HepG2 (cell line): ENCODE measurements at regions not wholly inside any gene's neighbourhood (a gene's known extent, or its start where the extent isn't known, plus 50 kb on each side); places are given as distances from the start of the nearest gene placed in this dataset.

Experiments used
- ATAC-seq: fragments of 200-7000 bp; cut with Tn5 transposase; 3 replicates; pipeline ENCODE4 v1.9.1; 2020; ENCODE audit warnings: mild to moderate bottlenecking, moderate library complexity
- BruUV-seq: library from RNA; stranded (reverse); fragments of 400-500 nt; replicated peaks from 2 replicates; lab custom pipeline; 2021; lab: Mats Ljungman, UMichigan
- CTCF ChIA-PET: fragments of 300-600 bp; formaldehyde crosslinking; extraction: SDS; loops from one replicate; lab custom pipeline; 2021; ENCODE audit warnings: low total read pairs, inconsistent platforms, low intra/inter-chr PET ratio; lab: Yijun Ruan, JAX
- POLR2A ChIA-PET: fragments of 350-600 bp; sonication (Branson Sonifier 250); formaldehyde crosslinking; loops from one replicate; lab custom pipeline; 2020; ENCODE audit warnings: antibody characterized with exemption, inconsistent platforms; lab: Yijun Ruan, JAX
- DNase-seq: peaks from one replicate; pipeline ENCODE4 v3.0.0-alpha.2; 2015; ENCODE audit warnings: low spot score
- FAIRE-seq: peaks from 3 replicates; lab custom pipeline; 2011; peaks lifted over from hg19 to GRCh38; lab: Jason Lieb, UNC
- H2AFZ ChIP-seq: one replicate; pipeline ENCODE4 v1.6.1; 2011; ENCODE audit warnings: low read length, inconsistent platforms
- H3K27ac ChIP-seq: fragments of 300-600 bp; 3 replicates; pipeline ENCODE4 v1.8.0; 2011; ENCODE audit warnings: mixed run types, mild to moderate bottlenecking, mixed read lengths, low read length, inconsistent platforms; ENCODE audit not compliant: insufficient read depth; ENCODE audit errors: extremely low read length
- H3K27me3 ChIP-seq, 2 experiments: fragments of 200-600 bp in 1 of 2; 2 replicates in 1 of 2; 3 replicates in 1 of 2; pipeline versions ENCODE4 v1.6.0 to v1.8.0; 2011; ENCODE audit warnings: low read length in 2 of 2, mild to moderate bottlenecking in 2 of 2, moderate library complexity in 2 of 2, inconsistent platforms in 1 of 2; ENCODE audit not compliant: insufficient read depth in 2 of 2, control insufficient read depth in 1 of 2
- H3K36me3 ChIP-seq, 2 experiments: fragments of 200-600 bp in 1 of 2; replicated peaks in 1 of 2; 2 replicates in 1 of 2; 3 replicates in 1 of 2; pipeline versions ENCODE4 v1.5.1 to v1.8.0; 2011; ENCODE audit warnings: low read length in 2 of 2, inconsistent platforms in 1 of 2; ENCODE audit not compliant: insufficient read depth in 2 of 2, control insufficient read depth in 1 of 2
- H3K4me1 ChIP-seq: 2 replicates; pipeline ENCODE4 v1.5.1; 2012; ENCODE audit warnings: low read length, inconsistent platforms; ENCODE audit not compliant: insufficient read depth
- H3K4me2 ChIP-seq: 2 replicates; pipeline ENCODE4 v1.6.0; 2011; ENCODE audit warnings: low read depth, low read length, inconsistent platforms
- H3K4me3 ChIP-seq, 3 experiments: fragments of 200-600 bp in 1 of 3; sonication (generic), shearing (Covaris generic) in 1 of 3; replicated peaks in 1 of 3; 2 replicates each; pipeline ENCODE4 v1.5.1; 2011 to 2016; ENCODE audit warnings: low read length in 3 of 3, inconsistent platforms in 2 of 3, low read depth in 2 of 3, mild to moderate bottlenecking in 2 of 3, control low read depth in 1 of 3, mixed read lengths in 1 of 3; ENCODE audit not compliant: insufficient read depth in 1 of 3
- H3K79me2 ChIP-seq: one replicate; pipeline ENCODE4 v1.6.1; 2011; ENCODE audit warnings: low read length, inconsistent platforms; ENCODE audit not compliant: insufficient read depth
- H3K9ac ChIP-seq: 2 replicates; pipeline ENCODE4 v1.6.0; 2011; ENCODE audit warnings: mild to moderate bottlenecking, low read depth, low read length, inconsistent platforms; ENCODE audit not compliant: insufficient read depth
- H3K9me3 ChIP-seq: 2 replicates; pipeline ENCODE4 v1.5.1; 2012; ENCODE audit warnings: mild to moderate bottlenecking, low read length
- H4K20me1 ChIP-seq: 2 replicates; pipeline ENCODE4 v1.6.0; 2011; ENCODE audit warnings: inconsistent platforms, mild to moderate bottlenecking, low read length, moderate library complexity; ENCODE audit not compliant: insufficient read depth
- ATF7-NPFF ChIP-seq: sonication (generic); formaldehyde crosslinking; IDR thresholded peaks from 2 replicates; pipeline ENCODE4 v1.8.1; 2023; ENCODE audit warnings: mild to moderate bottlenecking, low read depth, missing genetic modification reagents, moderate library complexity
- CREBL2 ChIP-seq: sonication (generic); formaldehyde crosslinking; IDR thresholded peaks from 2 replicates; pipeline ENCODE4 v1.8.1; 2023; ENCODE audit warnings: missing genetic modification reagents, mild to moderate bottlenecking, borderline replicate concordance
- KDM3A ChIP-seq: IDR thresholded peaks from 2 replicates; pipeline ENCODE4 v1.6.1; 2018; ENCODE audit warnings: low read depth, missing compliant biosample characterization
- MAX ChIP-seq: IDR thresholded peaks from 2 replicates; pipeline ENCODE4 v1.6.1; 2012; ENCODE audit warnings: inconsistent platforms
- PHF5A ChIP-seq: IDR thresholded peaks from one replicate; pipeline ENCODE4 v1.6.1; 2018; ENCODE audit warnings: low read depth, missing genetic modification reagents; ENCODE audit not compliant: unreplicated experiment
- RNF2 ChIP-seq: fragments of 450-650 bp; conservative IDR thresholded peaks from 2 replicates; pipeline ENCODE4 v1.6.1; 2016; ENCODE audit warnings: low read depth
- SKI ChIP-seq: fragments of 450-650 bp; IDR thresholded peaks from one replicate; pipeline ENCODE4 v1.6.1; 2018; ENCODE audit warnings: mild to moderate bottlenecking; ENCODE audit not compliant: partially characterized antibody
- ZNF569 ChIP-seq: sonication (generic); formaldehyde crosslinking; IDR thresholded peaks from 2 replicates; pipeline ENCODE4 v1.5.0; 2020; ENCODE audit warnings: mild to moderate bottlenecking, missing genetic modification reagents, moderate library complexity, borderline replicate concordance
- WGBS: methylation state at CpG from one replicate; pipeline ENCODE4 v1.1.6; 2017; ENCODE audit warnings: low lambda C conversion rate; 5-methylcytosine and 5-hydroxymethylcytosine counted together
- in situ Hi-C: cut with HindIII; loops from 2 replicates; pipeline ENCODE4 v1.10.0; 2017; ENCODE audit warnings: low pct_unique_long_range_greater_than_20kb; ENCODE audit not compliant: extremely low pct_ligation_motif_present
- intact Hi-C: fragments of 100-400 bp; cut with micrococcal nuclease; formaldehyde crosslinking; loops from one replicate; pipeline ENCODE4 v1.10.0; 2022; ENCODE audit not compliant: unreplicated experiment
- TF ChIP-seq, protein P1 (sequence below): IDR thresholded peaks from 2 replicates; pipeline ENCODE4 v1.6.1; 2018; ENCODE audit warnings: missing genetic modification reagents, mild to moderate bottlenecking, missing compliant biosample characterization
- TF ChIP-seq, protein P2 (sequence below): sonication (generic); formaldehyde crosslinking; IDR thresholded peaks from 2 replicates; pipeline ENCODE4 v1.4.0; 2020; ENCODE audit warnings: mild to moderate bottlenecking, missing genetic modification reagents

- no peak overlapping the region for H3K27ac ChIP-seq
- FAIRE-seq (no peak), ATAC-seq (no peak), DNase-seq (no peak)
- H3K79me2 ChIP-seq: no peaks in the 10 kb centered on the region
- no peaks in the 10 kb centered on the region for H3K9me3 ChIP-seq
- no peak overlapping the region for H3K9ac ChIP-seq
- no TSS peak for BruUV-seq
- H3K4me2 ChIP-seq: no peak overlapping the region
- POLR2A ChIA-PET: no interaction called here
- H4K20me1 ChIP-seq: no peaks in the 10 kb centered on the region
- in situ Hi-C loops (no loop called here), intact Hi-C loops (no loop called here)
- H3K4me1 ChIP-seq: no peaks in the 10 kb centered on the region
- no peak overlapping the region for H2AFZ ChIP-seq
- H3K27me3 ChIP-seq: no peaks in the 10 kb centered on the region; a peak in 2 of 5 replicates
- CTCF ChIA-PET: no interaction called here
- no peaks in the 10 kb centered on the region for H3K36me3 ChIP-seq
- H3K4me3 ChIP-seq: no peak overlapping the region
- WGBS: 13% methylated on average over 4 of the region's 4 CpGs
- TF ChIP-seq RNF2 (no peak), MAX (no peak), PHF5A (CRISPR knock-in tag) (no peak), ZNF569 (CRISPR knock-in tag) (no peak), KDM3A (CRISPR knock-in tag) (no peak), SKI (no peak), CREBL2 (CRISPR knock-in tag) (no peak), ATF7-NPFF (CRISPR knock-in tag) (no peak)
- TF ChIP-seq, protein P1, sequence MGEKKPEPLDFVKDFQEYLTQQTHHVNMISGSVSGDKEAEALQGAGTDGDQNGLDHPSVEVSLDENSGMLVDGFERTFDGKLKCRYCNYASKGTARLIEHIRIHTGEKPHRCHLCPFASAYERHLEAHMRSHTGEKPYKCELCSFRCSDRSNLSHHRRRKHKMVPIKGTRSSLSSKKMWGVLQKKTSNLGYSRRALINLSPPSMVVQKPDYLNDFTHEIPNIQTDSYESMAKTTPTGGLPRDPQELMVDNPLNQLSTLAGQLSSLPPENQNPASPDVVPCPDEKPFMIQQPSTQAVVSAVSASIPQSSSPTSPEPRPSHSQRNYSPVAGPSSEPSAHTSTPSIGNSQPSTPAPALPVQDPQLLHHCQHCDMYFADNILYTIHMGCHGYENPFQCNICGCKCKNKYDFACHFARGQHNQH (CRISPR knock-in tag): no peak
- TF ChIP-seq, protein P2, sequence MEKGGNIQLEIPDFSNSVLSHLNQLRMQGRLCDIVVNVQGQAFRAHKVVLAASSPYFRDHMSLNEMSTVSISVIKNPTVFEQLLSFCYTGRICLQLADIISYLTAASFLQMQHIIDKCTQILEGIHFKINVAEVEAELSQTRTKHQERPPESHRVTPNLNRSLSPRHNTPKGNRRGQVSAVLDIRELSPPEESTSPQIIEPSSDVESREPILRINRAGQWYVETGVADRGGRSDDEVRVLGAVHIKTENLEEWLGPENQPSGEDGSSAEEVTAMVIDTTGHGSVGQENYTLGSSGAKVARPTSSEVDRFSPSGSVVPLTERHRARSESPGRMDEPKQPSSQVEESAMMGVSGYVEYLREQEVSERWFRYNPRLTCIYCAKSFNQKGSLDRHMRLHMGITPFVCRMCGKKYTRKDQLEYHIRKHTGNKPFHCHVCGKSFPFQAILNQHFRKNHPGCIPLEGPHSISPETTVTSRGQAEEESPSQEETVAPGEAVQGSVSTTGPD: no peak
Observed at GRCh38 chr18:73688161-73688560, 459.5 kb downstream of the FBXO15 start.
